Gastrocnemius medialis (tissue), 4 donors: ENCODE measurements at regions not wholly inside any gene's neighbourhood (a gene's known extent, or its start where the extent isn't known, plus 50 kb on each side); places are given as distances from the start of the nearest gene placed in this dataset.

Experiments
- ATAC-seq, 2 donors: fragments of 150-250 bp; one replicate each; pipeline ENCODE4 v1.9.1; 2016
- DNase-seq, 2 donors: peaks; one replicate each; pipeline ENCODE4 v3.0.0-alpha.2; 2019
- H3K27ac ChIP-seq, 4 donors: fragments of 200-600 bp; sonication (generic); 1 replicate in 1 of 4; 2 replicates in 3 of 4; pipeline ENCODE4 v1.5.1; 2016 to 2018; ENCODE audit warnings: mild to moderate bottlenecking in 2 of 4, moderate library complexity in 1 of 4
- H3K27me3 ChIP-seq, 3 donors: fragments of 200-600 bp; sonication (generic) in 2 of 3; 1 replicate in 1 of 3; 2 replicates in 2 of 3; pipeline versions ENCODE4 v1.5.1 to v1.6.0; 2016 to 2019; ENCODE audit warnings: mild to moderate bottlenecking in 1 of 3, moderate library complexity in 1 of 3
- H3K36me3 ChIP-seq, 2 donors: fragments of 200-600 bp; sonication (generic) in 1 of 2; one replicate each; pipeline ENCODE4 v1.5.1; 2017 to 2018
- H3K4me1 ChIP-seq, 2 donors: fragments of 200-600 bp; sonication (generic) in 1 of 2; one replicate each; pipeline ENCODE4 v1.5.1; 2016 to 2017; ENCODE audit warnings: mild to moderate bottlenecking in 2 of 2
- H3K4me3 ChIP-seq, 4 donors: fragments of 200-600 bp; sonication (generic) in 3 of 4; 1 replicate in 1 of 4; 2 replicates in 3 of 4; pipeline ENCODE4 v1.5.1; 2016 to 2019; ENCODE audit warnings: mild to moderate bottlenecking in 2 of 4
- H3K9me3 ChIP-seq, 3 donors: fragments of 200-600 bp; sonication (generic) in 2 of 3; 1 replicate in 1 of 3; 2 replicates in 2 of 3; pipeline ENCODE4 v1.5.1; 2016 to 2019
- POLR2A ChIP-seq, 2 donors: fragments of 450-650 bp; IDR thresholded peaks; one replicate each; pipeline ENCODE4 v1.6.1; 2017; ENCODE audit warnings: antibody characterized with exemption in 2 of 2, mild to moderate bottlenecking in 2 of 2, moderate library complexity in 2 of 2
- in situ Hi-C, 4 donors: fragments of 200-750 bp; cut with MboI; loops; one replicate each; pipeline versions ENCODE4 v1.15.0 to v1.8.0; 2017; ENCODE audit warnings: low sequenced_read_pairs in 4 of 4
- intact Hi-C: fragments of 100-400 bp; cut with DNase I; formaldehyde crosslinking; loops from one replicate; pipeline ENCODE4 v1.15.1; 2023; ENCODE audit warnings: low total_unique reads
- TF ChIP-seq, protein P1 (sequence below), 5 experiments: fragments of 450-650 bp in 3 of 5; fragments of 200-600 bp in 2 of 5; sonication (generic) in 2 of 5; IDR thresholded peaks in 4 of 5; conservative IDR thresholded peaks in 1 of 5; 1 replicate in 4 of 5; 2 replicates in 1 of 5; pipeline ENCODE4 v1.5.1; 2016 to 2019; ENCODE audit warnings: antibody characterized with exemption in 5 of 5, mild to moderate bottlenecking in 3 of 5, moderate library complexity in 3 of 5

GRCh38 chr17:77001487-77001886 lies 133.3 kb downstream of the MGAT5B start:
- intact Hi-C loops, result no loop called here
- in situ Hi-C loops, result no loop called here
- no peak for TF ChIP-seq POLR2A (IDR thresholded peaks at IDR 0.05)
- TF ChIP-seq, protein P1, sequence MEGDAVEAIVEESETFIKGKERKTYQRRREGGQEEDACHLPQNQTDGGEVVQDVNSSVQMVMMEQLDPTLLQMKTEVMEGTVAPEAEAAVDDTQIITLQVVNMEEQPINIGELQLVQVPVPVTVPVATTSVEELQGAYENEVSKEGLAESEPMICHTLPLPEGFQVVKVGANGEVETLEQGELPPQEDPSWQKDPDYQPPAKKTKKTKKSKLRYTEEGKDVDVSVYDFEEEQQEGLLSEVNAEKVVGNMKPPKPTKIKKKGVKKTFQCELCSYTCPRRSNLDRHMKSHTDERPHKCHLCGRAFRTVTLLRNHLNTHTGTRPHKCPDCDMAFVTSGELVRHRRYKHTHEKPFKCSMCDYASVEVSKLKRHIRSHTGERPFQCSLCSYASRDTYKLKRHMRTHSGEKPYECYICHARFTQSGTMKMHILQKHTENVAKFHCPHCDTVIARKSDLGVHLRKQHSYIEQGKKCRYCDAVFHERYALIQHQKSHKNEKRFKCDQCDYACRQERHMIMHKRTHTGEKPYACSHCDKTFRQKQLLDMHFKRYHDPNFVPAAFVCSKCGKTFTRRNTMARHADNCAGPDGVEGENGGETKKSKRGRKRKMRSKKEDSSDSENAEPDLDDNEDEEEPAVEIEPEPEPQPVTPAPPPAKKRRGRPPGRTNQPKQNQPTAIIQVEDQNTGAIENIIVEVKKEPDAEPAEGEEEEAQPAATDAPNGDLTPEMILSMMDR (IDR thresholded peaks at IDR 0.05 in 4 of 5, conservative IDR thresholded peaks at IDR 0.05 in 1 of 5), result no peak

DNA sequence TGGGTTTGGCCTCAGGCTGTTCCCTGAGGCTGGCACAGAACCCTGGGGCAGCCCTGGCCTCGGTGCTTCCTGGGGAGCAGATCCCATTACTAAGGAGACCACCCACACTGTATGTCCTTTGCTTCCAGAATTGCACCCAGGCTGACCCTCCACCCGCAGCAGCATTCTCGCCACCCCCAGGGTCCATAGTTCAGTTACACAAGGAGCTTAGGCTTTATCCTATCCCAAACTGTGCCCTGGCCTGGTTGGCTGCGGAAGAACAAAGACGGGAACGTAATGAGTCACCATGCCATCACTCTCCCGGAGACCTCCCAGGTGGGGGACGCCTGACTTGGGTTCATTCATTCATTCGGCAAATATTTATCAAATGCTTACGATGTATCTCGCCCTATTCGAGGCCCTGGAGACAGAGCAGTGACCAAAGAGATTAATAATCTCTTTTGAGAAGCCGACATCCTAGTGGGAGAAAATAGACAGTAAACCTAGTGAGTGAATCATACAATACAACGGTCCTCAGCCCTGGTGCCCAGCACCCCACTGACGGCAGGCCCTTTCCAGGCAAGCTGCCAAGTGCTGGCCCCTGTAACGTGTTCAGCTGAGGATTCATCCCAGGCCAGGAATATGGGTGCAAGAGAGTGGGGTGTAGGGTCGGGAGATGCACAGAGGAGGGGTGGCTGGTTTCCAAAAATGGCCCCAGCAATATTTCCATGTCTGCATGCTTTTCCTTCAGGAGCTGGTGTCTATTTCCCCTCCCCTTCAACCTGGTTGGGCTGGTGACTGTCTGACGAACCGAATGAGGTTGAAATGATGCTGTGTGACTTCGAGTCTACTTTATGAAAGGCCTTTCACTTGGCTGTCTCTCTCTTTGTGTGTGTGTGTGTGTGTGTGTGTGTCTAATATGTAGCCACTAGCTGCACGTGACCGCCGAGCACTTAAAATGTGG lies 134.2 kb downstream of the MGAT5B start:
- intact Hi-C loops (no loop called here), in situ Hi-C loops (no loop called here)
- Histone ChIP-seq H3K27me3 (peaks cover 6 to 14% (median 10%) of the 10 kb centered on the region in 3 donors), H3K27ac (no peak overlapping the region), H3K4me1 (no peaks in the 10 kb centered on the region), H3K36me3 (no peaks in the 10 kb centered on the region), H3K4me3 (no peak overlapping the region), H3K9me3 (no peaks in the 10 kb centered on the region)
- no peak for TF ChIP-seq POLR2A (IDR thresholded peaks at IDR 0.05)
- TF ChIP-seq, protein P1 (IDR thresholded peaks at IDR 0.05 in 4 of 5, conservative IDR thresholded peaks at IDR 0.05 in 1 of 5), result no peak
- DNase-seq (no peak), ATAC-seq (no peak)

More at GRCh38 chr17:77001487-77001886, 133.3 kb downstream of the MGAT5B start:
- ATAC-seq (no peak), DNase-seq (no peak)
- Histone ChIP-seq H3K4me1 (no peaks in the 10 kb centered on the region), H3K27me3 (peaks cover 10 to 14% (median 12%) of the 10 kb centered on the region in 3 donors), H3K9me3 (no peaks in the 10 kb centered on the region), H3K36me3 (no peaks in the 10 kb centered on the region), H3K27ac (no peak overlapping the region), H3K4me3 (no peak overlapping the region)

DNA sequence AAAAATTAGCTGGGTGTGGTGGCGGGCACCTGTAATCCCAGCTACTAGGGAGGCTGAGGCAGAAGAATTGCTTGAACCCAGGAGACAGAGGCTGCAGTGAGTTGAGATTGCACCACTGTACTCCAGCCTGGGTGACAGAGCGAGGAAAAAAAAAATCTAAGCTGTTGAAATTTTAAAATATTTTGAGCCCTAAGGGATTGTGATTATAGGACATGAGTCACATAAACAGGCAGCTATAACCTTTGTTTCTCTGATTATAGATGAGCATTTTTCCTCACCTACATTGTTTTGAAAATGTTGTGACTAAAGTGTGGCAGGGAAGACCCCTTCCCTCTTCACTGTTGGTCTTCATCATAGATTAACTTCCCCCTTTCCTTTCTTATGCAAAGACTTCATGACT lies 135.5 kb downstream of the MGAT5B start:
- TF ChIP-seq POLR2A (IDR thresholded peaks at IDR 0.05), result no peak
- TF ChIP-seq, protein P1 (IDR thresholded peaks at IDR 0.05 in 4 of 5, conservative IDR thresholded peaks at IDR 0.05 in 1 of 5), result no peak
- no peaks in the 10 kb centered on the region for H3K4me1 ChIP-seq
- H3K27ac ChIP-seq, result no peak overlapping the region
- no peaks in the 10 kb centered on the region for H3K36me3 ChIP-seq
- no peak overlapping the region for H3K4me3 ChIP-seq
- ATAC-seq (no peak), DNase-seq (no peak)
- intact Hi-C loops (no loop called here), in situ Hi-C loops (no loop called here)
- peaks cover 10 to 14% (median 10%) of the 10 kb centered on the region in 3 donors for H3K27me3 ChIP-seq
- H3K9me3 ChIP-seq, result no peaks in the 10 kb centered on the region

DNA sequence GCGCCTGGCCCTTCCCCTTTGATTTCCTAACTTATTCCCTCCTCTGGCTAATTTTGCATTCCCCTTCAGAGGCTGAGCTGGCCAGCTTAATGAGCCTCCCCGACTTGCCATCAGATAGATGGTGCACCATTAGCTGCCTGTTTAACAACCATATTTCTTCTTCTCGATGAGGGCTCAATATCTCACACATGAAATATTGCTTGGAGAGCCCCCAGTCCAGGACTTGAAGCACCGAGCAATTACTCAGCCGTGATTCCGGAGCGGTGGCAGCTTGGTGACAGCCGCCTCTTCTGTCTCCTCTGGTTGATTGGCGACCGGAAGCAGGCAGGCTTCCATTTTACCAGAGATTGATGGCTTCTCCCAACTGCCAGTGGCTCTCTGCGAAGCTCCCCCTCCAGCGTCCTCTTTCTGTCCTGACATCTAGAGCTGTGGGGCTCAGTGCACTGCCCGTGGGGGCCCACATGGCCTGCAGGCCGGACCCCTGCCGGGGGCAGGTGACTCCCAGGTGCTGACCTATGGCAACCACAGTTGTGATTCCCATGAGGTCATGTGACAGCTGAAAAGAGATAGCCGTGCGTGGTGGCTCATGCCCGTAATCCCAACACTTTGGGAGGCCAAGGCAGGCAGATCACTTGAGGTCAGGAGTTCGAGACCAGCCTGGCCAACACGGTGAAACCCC lies 133.7 kb upstream of the SEC14L1 start:
- in situ Hi-C loops, result no loop called here
- DNase-seq (no peak), ATAC-seq (no peak)
- intact Hi-C loops, result no loop called here
- peaks cover 0 to 11% (median 0%) of the 10 kb centered on the region in 3 donors for H3K9me3 ChIP-seq
- no peak overlapping the region for H3K4me3 ChIP-seq
- H3K27ac ChIP-seq, result no peak overlapping the region
- H3K4me1 ChIP-seq, result no peaks in the 10 kb centered on the region
- H3K27me3 ChIP-seq, result peaks cover 8 to 14% (median 11%) of the 10 kb centered on the region in 3 donors
- TF ChIP-seq POLR2A (IDR thresholded peaks at IDR 0.05), result no peak
- TF ChIP-seq, protein P1 (IDR thresholded peaks at IDR 0.05 in 4 of 5, conservative IDR thresholded peaks at IDR 0.05 in 1 of 5), result no peak
- no peaks in the 10 kb centered on the region for H3K36me3 ChIP-seq
